IMR-90 (cell line): ENCODE measurements at regions not wholly inside any gene's neighbourhood (a gene's known extent, or its start where the extent isn't known, plus 50 kb on each side); places are given as distances from the start of the nearest gene placed in this dataset. TPM values are rescaled to one million over a fixed set of nuclear protein-coding genes. Genes with fewer than 3 reads are reported as not detected.

Experiments
- microRNA-seq, 2 experiments: library from miRNA; stranded (forward) in 1 of 2; unstranded in 1 of 2; fragments of 10-50 nt in 1 of 2; fragments of <30 nt in 1 of 2; gene quantifications in 1 of 2; microRNA quantifications in 1 of 2; one replicate each; pipeline versions ENCODE3 to v1.1.0; 2013 to 2020; ENCODE audit not compliant: insufficient read depth in 1 of 2, insufficient read length in 1 of 2, unreplicated experiment in 1 of 2
- small RNA-seq, 5 experiments: library from RNA; depleted of rRNA; stranded (forward); fragments of <200 nt; gene quantifications; one replicate each; pipeline ENCODE3, GENCODE V24; 2012

Small RNA genes lying in the stretch of these regions (microRNA-seq; reads per million reads assigned to microRNA genes)
- not detected for gene AL365265.1 (ENCODE audit: insufficient read depth, insufficient read length)

Small RNA genes lying in the stretch of these regions (small RNA-seq; reads per million reads assigned to genes)
- gene AL365265.1: 0 reads per million in 5 experiments
